ENCODE measurements at regions not wholly inside any gene's neighbourhood (a gene's known extent, or its start where the extent isn't known, plus 50 kb on each side); places are given as distances from the start of the nearest gene placed in this dataset.

DNA sequence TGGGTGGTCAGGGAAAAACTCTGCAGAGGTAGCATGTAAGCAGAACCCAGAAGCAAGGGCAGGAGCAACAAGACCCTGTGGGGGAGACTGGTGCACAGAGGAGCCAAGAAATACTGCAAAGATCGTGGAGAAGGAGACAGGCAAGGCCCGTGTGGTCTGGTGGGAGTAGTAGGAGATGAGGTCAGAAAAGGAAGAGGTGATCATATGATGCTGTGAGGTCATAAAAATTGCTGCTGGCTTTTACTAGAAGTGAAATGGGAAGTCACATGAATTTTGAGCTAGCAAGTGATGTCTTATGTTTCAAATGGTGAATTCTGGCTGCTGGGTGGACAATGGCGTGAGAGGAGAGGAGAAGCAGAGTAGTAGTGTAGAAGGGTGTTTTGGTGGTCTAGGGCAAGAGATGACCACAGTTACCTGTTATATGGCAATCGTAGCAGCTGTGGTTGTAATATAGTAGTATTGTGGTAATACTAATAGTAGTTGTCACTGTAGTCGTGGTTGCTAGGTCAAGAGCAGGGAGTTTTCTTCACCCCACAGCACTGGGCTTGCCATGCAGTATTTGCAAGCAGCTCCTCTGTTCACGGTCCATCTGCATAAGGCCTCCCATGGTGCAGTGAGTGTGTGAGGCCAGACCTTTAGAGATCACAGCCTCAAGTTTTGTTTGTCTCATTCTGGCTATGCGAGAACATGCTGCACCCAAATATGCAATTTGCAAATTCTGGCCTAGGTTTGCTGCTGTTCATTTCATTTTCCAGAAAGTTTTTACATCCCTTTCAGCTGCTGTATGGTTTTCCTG, 205.0 kb downstream of the TSHZ3 start:
- H3K4me3 ChIP-seq: no peak overlapping the region
- no peaks in the 10 kb centered on the region for H3K4me1 ChIP-seq
- H3K27ac ChIP-seq: no peak overlapping the region
- no peak for ATAC-seq (ENCODE audit: low FRiP score in 2 of 2)
- H3K36me3 ChIP-seq: no peaks in the 10 kb centered on the region
- no peak for DNase-seq
- no peaks in the 10 kb centered on the region for H3K27me3 ChIP-seq
- no peaks in the 10 kb centered on the region for H3K9me3 ChIP-seq
- no peak for TF ChIP-seq POLR2AphosphoS5 (IDR thresholded peaks at IDR 0.05)
- 81 to 86% methylated on average over 7 of the region's 7 CpGs for WGBS, 2 donors

DNA sequence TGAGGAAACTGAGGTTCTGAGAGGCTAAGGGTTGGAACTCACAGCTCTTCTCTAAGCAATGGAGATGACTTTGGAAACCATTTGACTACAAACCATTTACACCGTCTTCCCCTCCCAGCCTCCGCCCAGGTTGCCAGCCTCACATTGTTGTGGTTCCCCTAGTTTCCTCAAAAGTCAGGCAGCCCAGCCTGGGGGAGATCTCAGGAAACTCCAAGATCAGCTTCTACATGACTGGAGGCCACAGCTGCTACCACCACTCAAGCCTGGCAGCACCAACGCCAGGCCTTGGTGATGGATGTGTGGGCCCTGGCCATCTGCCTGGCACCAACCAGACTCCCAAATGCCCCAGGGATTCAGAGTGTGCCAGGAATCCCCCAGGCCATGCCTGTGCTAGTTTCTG, 207.9 kb downstream of the TSHZ3 start:
- H3K27ac ChIP-seq: no peak overlapping the region
- TF ChIP-seq, protein P1, sequence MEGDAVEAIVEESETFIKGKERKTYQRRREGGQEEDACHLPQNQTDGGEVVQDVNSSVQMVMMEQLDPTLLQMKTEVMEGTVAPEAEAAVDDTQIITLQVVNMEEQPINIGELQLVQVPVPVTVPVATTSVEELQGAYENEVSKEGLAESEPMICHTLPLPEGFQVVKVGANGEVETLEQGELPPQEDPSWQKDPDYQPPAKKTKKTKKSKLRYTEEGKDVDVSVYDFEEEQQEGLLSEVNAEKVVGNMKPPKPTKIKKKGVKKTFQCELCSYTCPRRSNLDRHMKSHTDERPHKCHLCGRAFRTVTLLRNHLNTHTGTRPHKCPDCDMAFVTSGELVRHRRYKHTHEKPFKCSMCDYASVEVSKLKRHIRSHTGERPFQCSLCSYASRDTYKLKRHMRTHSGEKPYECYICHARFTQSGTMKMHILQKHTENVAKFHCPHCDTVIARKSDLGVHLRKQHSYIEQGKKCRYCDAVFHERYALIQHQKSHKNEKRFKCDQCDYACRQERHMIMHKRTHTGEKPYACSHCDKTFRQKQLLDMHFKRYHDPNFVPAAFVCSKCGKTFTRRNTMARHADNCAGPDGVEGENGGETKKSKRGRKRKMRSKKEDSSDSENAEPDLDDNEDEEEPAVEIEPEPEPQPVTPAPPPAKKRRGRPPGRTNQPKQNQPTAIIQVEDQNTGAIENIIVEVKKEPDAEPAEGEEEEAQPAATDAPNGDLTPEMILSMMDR (IDR thresholded peaks at IDR 0.05): no peak
- TF ChIP-seq POLR2AphosphoS5 (IDR thresholded peaks at IDR 0.05) (no peak), EP300 (IDR thresholded peaks at IDR 0.05) (no peak)
- no peaks in the 10 kb centered on the region for H3K36me3 ChIP-seq
- H3K27me3 ChIP-seq: no peaks in the 10 kb centered on the region
- no peaks in the 10 kb centered on the region for H3K9me3 ChIP-seq
- H3K4me1 ChIP-seq: no peaks in the 10 kb centered on the region
- no peak overlapping the region for H3K4me3 ChIP-seq
- ATAC-seq (ENCODE audit: low FRiP score in 2 of 2) (no peak), DNase-seq (no peak)
- 67 to 92% methylated on average over 3 of the region's 3 CpGs for WGBS, 2 donors

DNA sequence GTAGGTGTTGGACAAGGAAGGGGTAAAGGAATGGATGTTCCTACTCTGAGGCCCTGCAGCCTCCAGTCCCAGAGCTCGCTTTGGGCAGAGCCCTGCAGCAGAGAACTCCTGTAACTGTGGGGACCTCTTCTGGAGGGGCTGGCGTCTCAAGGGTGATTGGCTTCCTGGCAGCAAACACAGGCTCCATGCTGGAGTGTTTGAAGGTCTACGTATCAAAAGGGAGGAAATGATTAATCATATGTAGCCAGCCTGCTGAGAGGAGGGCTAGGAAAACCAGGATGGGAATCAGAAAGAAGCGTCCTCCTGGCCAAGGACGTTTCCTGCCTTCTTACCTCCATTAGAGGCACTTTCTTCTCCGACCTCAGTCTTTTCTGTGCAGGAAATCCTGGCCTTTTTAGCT, 208.5 kb downstream of the TSHZ3 start:
- Histone ChIP-seq H3K4me1 (no peaks in the 10 kb centered on the region), H3K27ac (no peak overlapping the region), H3K27me3 (no peaks in the 10 kb centered on the region), H3K9me3 (no peaks in the 10 kb centered on the region), H3K36me3 (no peaks in the 10 kb centered on the region), H3K4me3 (no peak overlapping the region)
- TF ChIP-seq POLR2A (IDR thresholded peaks at IDR 0.05) (no peak), POLR2AphosphoS5 (IDR thresholded peaks at IDR 0.05) (no peak), EP300 (IDR thresholded peaks at IDR 0.05) (no peak)
- TF ChIP-seq, protein P1 (IDR thresholded peaks at IDR 0.05): no peak
- DNase-seq: no peak
- ATAC-seq (ENCODE audit: low FRiP score in 2 of 2): no peak
- 32 to 39% methylated on average over 6 of the region's 6 CpGs for WGBS, 2 donors

DNA sequence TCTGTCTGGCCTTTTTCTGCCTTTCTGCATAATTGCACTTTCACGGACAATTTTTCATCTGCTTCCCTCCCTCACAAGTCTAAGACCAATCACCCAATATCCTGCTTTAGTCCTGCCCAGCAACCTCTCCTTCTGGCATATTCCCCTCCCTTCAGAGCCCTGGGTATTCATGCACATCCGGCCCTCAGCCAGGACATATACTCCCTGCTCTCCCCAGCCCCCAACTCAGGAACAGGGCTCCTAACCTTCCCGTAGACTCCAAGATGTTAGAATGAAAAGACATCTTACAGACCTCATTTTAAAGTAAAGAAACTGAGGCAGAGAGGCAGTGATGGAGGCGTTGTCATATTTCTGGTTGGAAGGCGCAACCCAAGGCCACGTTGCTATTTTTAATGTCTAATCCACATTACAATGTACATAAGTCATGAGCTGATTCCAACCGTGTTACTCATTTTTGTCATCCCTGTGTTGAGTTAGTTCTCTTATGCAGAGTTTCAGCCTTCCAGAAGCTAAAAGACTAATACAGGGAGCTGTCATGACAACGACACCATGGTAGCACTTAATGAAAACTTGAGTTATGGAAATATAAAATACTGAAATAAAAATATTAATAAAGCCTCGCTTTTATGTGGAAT, 209.2 kb downstream of the TSHZ3 start:
- ATAC-seq (ENCODE audit: low FRiP score in 2 of 2): no peak
- Histone ChIP-seq H3K9me3 (no peaks in the 10 kb centered on the region), H3K36me3 (no peaks in the 10 kb centered on the region), H3K4me3 (no peak overlapping the region), H3K4me1 (no peaks in the 10 kb centered on the region), H3K27me3 (no peaks in the 10 kb centered on the region), H3K27ac (no peak overlapping the region)
- DNase-seq: no peak
- WGBS, 2 donors: 89% methylated on average over 9 of the region's 9 CpGs
- TF ChIP-seq, protein P1 (IDR thresholded peaks at IDR 0.05): no peak
- TF ChIP-seq POLR2AphosphoS5 (IDR thresholded peaks at IDR 0.05) (no peak), EP300 (IDR thresholded peaks at IDR 0.05) (no peak), POLR2A (IDR thresholded peaks at IDR 0.05) (no peak)

DNA sequence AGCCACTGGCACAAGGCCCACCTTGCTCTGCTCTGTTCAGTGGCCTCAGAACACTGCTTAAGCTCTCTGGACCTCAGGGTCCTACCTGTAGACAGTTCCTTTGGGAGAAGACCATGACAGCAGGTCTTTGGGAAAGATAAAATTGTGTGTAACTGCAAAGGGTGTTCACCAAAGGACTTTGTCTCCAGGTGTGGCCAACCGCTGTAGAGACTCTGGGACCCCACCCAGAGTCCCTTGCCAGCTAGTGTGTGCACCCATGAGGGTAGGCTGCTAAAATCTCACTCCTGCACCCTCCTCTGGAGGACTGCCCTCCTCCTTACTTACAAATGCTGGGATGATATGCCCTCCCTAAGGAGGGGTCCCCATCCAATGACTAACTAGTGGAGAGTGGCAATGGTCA, 211.2 kb downstream of the TSHZ3 start:
- no peaks in the 10 kb centered on the region for H3K4me1 ChIP-seq
- DNase-seq (no peak), ATAC-seq (ENCODE audit: low FRiP score in 2 of 2) (no peak)
- TF ChIP-seq EP300 (IDR thresholded peaks at IDR 0.05): no peak
- no peak for TF ChIP-seq POLR2A (IDR thresholded peaks at IDR 0.05)
- TF ChIP-seq POLR2AphosphoS5 (IDR thresholded peaks at IDR 0.05): no peak
- TF ChIP-seq, protein P1 (IDR thresholded peaks at IDR 0.05): no peak
- no peak overlapping the region for H3K4me3 ChIP-seq
- no peaks in the 10 kb centered on the region for H3K27me3 ChIP-seq
- H3K27ac ChIP-seq: no peak overlapping the region
- 85% methylated on average over 1 of the region's 1 CpG; no CpG with 5 or more reads in 1 of the 2 donors for WGBS, 2 donors
- H3K9me3 ChIP-seq: no peaks in the 10 kb centered on the region
- H3K36me3 ChIP-seq: no peaks in the 10 kb centered on the region
